A549 (cell line): ENCODE measurements at regions not wholly inside any gene's neighbourhood (a gene's known extent, or its start where the extent isn't known, plus 50 kb on each side); places are given as distances from the start of the nearest gene placed in this dataset.

ENCODE experiments used
- BHLHE40 ChIP-seq: IDR thresholded peaks from 2 replicates; pipeline ENCODE4 v1.6.1; 2012; ENCODE audit warnings: low read depth, low read length, inconsistent platforms
- CEBPB ChIP-seq, 2 experiments: fragments of >200 bp in 1 of 2; sonication (Bioruptor Twin) in 1 of 2; formaldehyde crosslinking in 1 of 2; IDR thresholded peaks; 2 replicates each; pipeline ENCODE4 v1.6.1; 2012 to 2016
- CHD2 ChIP-seq: fragments of 150-350 bp; IDR thresholded peaks from 2 replicates; pipeline ENCODE4 v1.6.1; 2014; ENCODE audit warnings: low read length; ENCODE audit not compliant: partially characterized antibody
- EP300 ChIP-seq, 2 experiments: fragments of >200 bp; sonication (Bioruptor Twin); formaldehyde crosslinking; IDR thresholded peaks; 2 replicates in 1 of 2; 3 replicates in 1 of 2; pipeline ENCODE4 v1.6.1; 2016 to 2017
- GATA3 ChIP-seq: IDR thresholded peaks from 2 replicates; pipeline ENCODE4 v1.6.1; 2012; ENCODE audit warnings: borderline replicate concordance
- HEYL ChIP-seq: fragments of 250-450 bp; sonication (Bioruptor Pico); IDR thresholded peaks from 2 replicates; pipeline ENCODE4 v1.8.0; 2021; ENCODE audit warnings: mild to moderate bottlenecking, moderate library complexity
- JUN ChIP-seq, 2 experiments: fragments of >200 bp; sonication (Bioruptor Twin); formaldehyde crosslinking; IDR thresholded peaks; 2 replicates in 1 of 2; 3 replicates in 1 of 2; pipeline ENCODE4 v1.6.1; 2016 to 2017
- MYC ChIP-seq: IDR thresholded peaks from 2 replicates; pipeline ENCODE4 v1.6.1; 2012; ENCODE audit warnings: mild to moderate bottlenecking, inconsistent platforms, low read length, improper control_type of control experiment, borderline replicate concordance
- PHF8 ChIP-seq: fragments of 200-600 bp; sonication (generic); IDR thresholded peaks from 2 replicates; pipeline ENCODE4 v1.6.1; 2016; ENCODE audit warnings: low read depth, mild to moderate bottlenecking, antibody characterized with exemption, moderate library complexity, borderline replicate concordance
- POLR2A ChIP-seq: IDR thresholded peaks from 2 replicates; pipeline ENCODE4 v1.6.1; 2012; ENCODE audit warnings: mild to moderate bottlenecking, low read length
- RFX5 ChIP-seq: fragments of 450-650 bp; IDR thresholded peaks from 2 replicates; pipeline ENCODE4 v1.7.1; 2014; ENCODE audit warnings: antibody characterized with exemption, mild to moderate bottlenecking, moderate library complexity
- ZSCAN20 ChIP-seq: fragments of 250-450 bp; sonication (Bioruptor Pico); IDR thresholded peaks from 2 replicates; pipeline ENCODE4 v1.8.0; 2022; ENCODE audit warnings: mild to moderate bottlenecking, moderate library complexity
- TF ChIP-seq, protein P1 (sequence below): fragments of >200 bp; sonication (Bioruptor Twin); formaldehyde crosslinking; IDR thresholded peaks from 3 replicates; pipeline ENCODE4 v1.5.1; 2016
- TF ChIP-seq, protein P2 (sequence below): IDR thresholded peaks from 2 replicates; pipeline ENCODE4 v1.6.1; 2012

DNA sequence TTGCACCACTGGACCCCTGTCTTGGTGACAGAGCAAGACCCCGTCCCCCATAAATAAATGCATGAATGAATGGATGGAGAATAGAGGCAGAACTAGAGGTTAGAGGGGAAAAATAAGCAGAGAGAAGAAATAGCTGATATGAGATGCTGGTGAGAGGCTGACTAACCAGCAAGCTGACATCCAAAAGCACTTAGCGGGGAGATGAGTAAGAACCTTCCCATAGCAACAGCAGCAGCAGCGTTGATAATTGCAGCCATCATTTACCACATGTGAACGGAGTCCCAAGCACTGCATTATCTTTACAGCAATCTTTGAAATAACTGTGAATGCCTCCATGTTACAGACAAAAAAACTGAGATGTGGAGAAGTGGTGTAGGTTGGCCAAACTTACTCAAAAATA lies 777.3 kb upstream of the EEF2KMT start:
- TF ChIP-seq MYC, result no peak
- TF ChIP-seq ZSCAN20 (CRISPR knock-in tag), result no peak
- TF ChIP-seq, protein P1, sequence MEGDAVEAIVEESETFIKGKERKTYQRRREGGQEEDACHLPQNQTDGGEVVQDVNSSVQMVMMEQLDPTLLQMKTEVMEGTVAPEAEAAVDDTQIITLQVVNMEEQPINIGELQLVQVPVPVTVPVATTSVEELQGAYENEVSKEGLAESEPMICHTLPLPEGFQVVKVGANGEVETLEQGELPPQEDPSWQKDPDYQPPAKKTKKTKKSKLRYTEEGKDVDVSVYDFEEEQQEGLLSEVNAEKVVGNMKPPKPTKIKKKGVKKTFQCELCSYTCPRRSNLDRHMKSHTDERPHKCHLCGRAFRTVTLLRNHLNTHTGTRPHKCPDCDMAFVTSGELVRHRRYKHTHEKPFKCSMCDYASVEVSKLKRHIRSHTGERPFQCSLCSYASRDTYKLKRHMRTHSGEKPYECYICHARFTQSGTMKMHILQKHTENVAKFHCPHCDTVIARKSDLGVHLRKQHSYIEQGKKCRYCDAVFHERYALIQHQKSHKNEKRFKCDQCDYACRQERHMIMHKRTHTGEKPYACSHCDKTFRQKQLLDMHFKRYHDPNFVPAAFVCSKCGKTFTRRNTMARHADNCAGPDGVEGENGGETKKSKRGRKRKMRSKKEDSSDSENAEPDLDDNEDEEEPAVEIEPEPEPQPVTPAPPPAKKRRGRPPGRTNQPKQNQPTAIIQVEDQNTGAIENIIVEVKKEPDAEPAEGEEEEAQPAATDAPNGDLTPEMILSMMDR, result no peak
- no peak for TF ChIP-seq CEBPB (IDR thresholded peaks at IDR 0.05)
- no peak for TF ChIP-seq PHF8
- TF ChIP-seq GATA3, result no peak
- TF ChIP-seq, protein P2, sequence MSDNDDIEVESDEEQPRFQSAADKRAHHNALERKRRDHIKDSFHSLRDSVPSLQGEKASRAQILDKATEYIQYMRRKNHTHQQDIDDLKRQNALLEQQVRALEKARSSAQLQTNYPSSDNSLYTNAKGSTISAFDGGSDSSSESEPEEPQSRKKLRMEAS, result no peak
- TF ChIP-seq HEYL (CRISPR knock-in tag), result no peak
- TF ChIP-seq EP300 (IDR thresholded peaks at IDR 0.05), result no peak
- no peak for TF ChIP-seq CHD2
- TF ChIP-seq POLR2A, result no peak
- TF ChIP-seq BHLHE40, result no peak
- no peak for TF ChIP-seq RFX5
- no peak for TF ChIP-seq JUN (IDR thresholded peaks at IDR 0.05)
